Colonic mucosa (tissue), 4 donors: ENCODE measurements at regions not wholly inside any gene's neighbourhood (a gene's known extent, or its start where the extent isn't known, plus 50 kb on each side); places are given as distances from the start of the nearest gene placed in this dataset.

Source experiments
- DNase-seq: peaks from one replicate; pipeline ENCODE4 v3.0.0-alpha.2; 2020
- H3K27ac ChIP-seq: fragments of 200-600 bp; one replicate; pipeline ENCODE4 v1.8.0; 2021
- H3K27me3 ChIP-seq: fragments of 200-600 bp; one replicate; pipeline ENCODE4 v1.8.0; 2021
- H3K36me3 ChIP-seq: fragments of 200-600 bp; one replicate; pipeline ENCODE4 v1.8.0; 2021
- H3K4me1 ChIP-seq: fragments of 200-600 bp; one replicate; pipeline ENCODE4 v1.8.0; 2021; ENCODE audit warnings: mild to moderate bottlenecking
- H3K4me3 ChIP-seq: fragments of 200-600 bp; one replicate; pipeline ENCODE4 v1.8.0; 2021
- H3K9ac ChIP-seq, 2 donors: one replicate each; pipeline ENCODE4 v1.7.0; 2013; ENCODE audit warnings: control low read depth in 2 of 2, low read depth in 2 of 2, low read length in 2 of 2
- H3K9me3 ChIP-seq: fragments of 200-600 bp; one replicate; pipeline ENCODE4 v1.8.0; 2021
- CTCF ChIP-seq: fragments of 200-600 bp; IDR thresholded peaks from one replicate; pipeline ENCODE4 v1.8.0; 2022; ENCODE audit warnings: antibody characterized with exemption, mild to moderate bottlenecking
- intact Hi-C: fragments of 100-400 bp; cut with DNase I; formaldehyde crosslinking; loops from one replicate; pipeline ENCODE4 v1.14.1; 2022
- donor health status: healthy.
- donor health status: DM: no; HTN: no; CAD: no.
- donor health status: DM: no; HTN: no; CAD: no.

GRCh38 chr4:3367866-3368265 lies 73.9 kb upstream of the HGFAC start:
- Histone ChIP-seq H3K27ac (no peak overlapping the region), H3K36me3 (no peaks in the 10 kb centered on the region), H3K4me1 (no peaks in the 10 kb centered on the region), H3K4me3 (no peak overlapping the region), H3K9ac (no peak overlapping the region), H3K9me3 (no peaks in the 10 kb centered on the region), H3K27me3 (no peaks in the 10 kb centered on the region)
- intact Hi-C loops: no loop called here
- no peak for DNase-seq
- no peak for TF ChIP-seq CTCF

GRCh38 chr4:3368334-3368733 lies 73.4 kb upstream of the HGFAC start:
- no peak overlapping the region for H3K4me3 ChIP-seq
- H3K36me3 ChIP-seq: no peaks in the 10 kb centered on the region
- H3K4me1 ChIP-seq: no peaks in the 10 kb centered on the region
- H3K9me3 ChIP-seq: no peaks in the 10 kb centered on the region
- no peak for TF ChIP-seq CTCF
- H3K9ac ChIP-seq: no peak overlapping the region
- H3K27me3 ChIP-seq: no peaks in the 10 kb centered on the region
- intact Hi-C loops: no loop called here
- no peak for DNase-seq
- no peak overlapping the region for H3K27ac ChIP-seq

- no peaks in the 10 kb centered on the region for H3K36me3 ChIP-seq
- no peak overlapping the region for H3K27ac ChIP-seq
- H3K9me3 ChIP-seq: no peaks in the 10 kb centered on the region
- no peak for TF ChIP-seq CTCF
- intact Hi-C loops: no loop called here
- no peak overlapping the region for H3K4me3 ChIP-seq
- H3K4me1 ChIP-seq: no peaks in the 10 kb centered on the region
- H3K9ac ChIP-seq: no peak overlapping the region
- DNase-seq: no peak
- no peaks in the 10 kb centered on the region for H3K27me3 ChIP-seq
These were observed 72.7 kb upstream of the HGFAC start for GRCh38 chr4:3368841-3369760.

GRCh38 chr4:3369781-3370674 lies 71.7 kb upstream of the HGFAC start:
- Histone ChIP-seq H3K9ac (no peak overlapping the region), H3K36me3 (no peaks in the 10 kb centered on the region), H3K27ac (no peak overlapping the region), H3K27me3 (no peaks in the 10 kb centered on the region), H3K4me1 (no peaks in the 10 kb centered on the region), H3K9me3 (no peaks in the 10 kb centered on the region), H3K4me3 (no peak overlapping the region)
- intact Hi-C loops: no loop called here
- DNase-seq: no peak
- no peak for TF ChIP-seq CTCF

- H3K9me3 ChIP-seq: no peaks in the 10 kb centered on the region
- H3K4me3 ChIP-seq: no peak overlapping the region
- no peaks in the 10 kb centered on the region for H3K36me3 ChIP-seq
- intact Hi-C loops: no loop called here
- H3K9ac ChIP-seq: no peak overlapping the region
- H3K4me1 ChIP-seq: no peaks in the 10 kb centered on the region
- no peak for TF ChIP-seq CTCF
- H3K27me3 ChIP-seq: no peaks in the 10 kb centered on the region
- DNase-seq: no peak
- no peak overlapping the region for H3K27ac ChIP-seq
These were observed 70.5 kb upstream of the HGFAC start for GRCh38 chr4:3371033-3372001.
